ENCODE measurements at regions not wholly inside any gene's neighbourhood (a gene's known extent, or its start where the extent isn't known, plus 50 kb on each side); places are given as distances from the start of the nearest gene placed in this dataset.

- no peak overlapping the region for H3K4me3 ChIP-seq (ENCODE audit: control insufficient read depth, low read depth, low read length)
- DNase-seq (ENCODE audit: low read depth) = no peak
- TF ChIP-seq, protein P1, sequence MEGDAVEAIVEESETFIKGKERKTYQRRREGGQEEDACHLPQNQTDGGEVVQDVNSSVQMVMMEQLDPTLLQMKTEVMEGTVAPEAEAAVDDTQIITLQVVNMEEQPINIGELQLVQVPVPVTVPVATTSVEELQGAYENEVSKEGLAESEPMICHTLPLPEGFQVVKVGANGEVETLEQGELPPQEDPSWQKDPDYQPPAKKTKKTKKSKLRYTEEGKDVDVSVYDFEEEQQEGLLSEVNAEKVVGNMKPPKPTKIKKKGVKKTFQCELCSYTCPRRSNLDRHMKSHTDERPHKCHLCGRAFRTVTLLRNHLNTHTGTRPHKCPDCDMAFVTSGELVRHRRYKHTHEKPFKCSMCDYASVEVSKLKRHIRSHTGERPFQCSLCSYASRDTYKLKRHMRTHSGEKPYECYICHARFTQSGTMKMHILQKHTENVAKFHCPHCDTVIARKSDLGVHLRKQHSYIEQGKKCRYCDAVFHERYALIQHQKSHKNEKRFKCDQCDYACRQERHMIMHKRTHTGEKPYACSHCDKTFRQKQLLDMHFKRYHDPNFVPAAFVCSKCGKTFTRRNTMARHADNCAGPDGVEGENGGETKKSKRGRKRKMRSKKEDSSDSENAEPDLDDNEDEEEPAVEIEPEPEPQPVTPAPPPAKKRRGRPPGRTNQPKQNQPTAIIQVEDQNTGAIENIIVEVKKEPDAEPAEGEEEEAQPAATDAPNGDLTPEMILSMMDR (IDR thresholded peaks at IDR 0.05; ENCODE audit: control insufficient read depth, insufficient read depth, low read depth, low read length, missing control alignments) = no peak
These were observed 513.2 kb upstream of the MAN1A1 start for GRCh38 chr6:119862719-119863118.

DNA sequence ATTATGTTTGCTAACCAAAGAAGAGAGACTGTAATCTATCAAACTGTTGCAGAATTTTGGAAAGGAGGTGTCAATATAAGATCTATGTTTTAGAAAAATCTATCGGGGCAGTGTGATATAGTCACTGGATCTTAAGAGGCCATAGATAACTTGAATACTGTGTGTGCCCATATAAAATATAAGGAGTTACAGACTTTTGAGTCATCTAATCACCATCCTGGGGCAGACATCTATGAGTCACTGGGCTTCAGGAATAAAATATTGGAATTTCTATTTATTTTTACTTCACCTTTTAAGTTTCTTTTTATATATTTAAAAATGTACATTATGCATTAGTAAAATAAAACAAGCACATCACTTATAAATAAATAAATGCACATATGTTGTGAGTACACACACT, 509.3 kb upstream of the MAN1A1 start:
- TF ChIP-seq, protein P1 (IDR thresholded peaks at IDR 0.05; ENCODE audit: control insufficient read depth, insufficient read depth, low read depth, low read length, missing control alignments) = no peak
- H3K4me3 ChIP-seq (ENCODE audit: control insufficient read depth, low read depth, low read length) = no peak overlapping the region
- peak; percentile 7 for DNase-seq (ENCODE audit: low read depth)

DNA sequence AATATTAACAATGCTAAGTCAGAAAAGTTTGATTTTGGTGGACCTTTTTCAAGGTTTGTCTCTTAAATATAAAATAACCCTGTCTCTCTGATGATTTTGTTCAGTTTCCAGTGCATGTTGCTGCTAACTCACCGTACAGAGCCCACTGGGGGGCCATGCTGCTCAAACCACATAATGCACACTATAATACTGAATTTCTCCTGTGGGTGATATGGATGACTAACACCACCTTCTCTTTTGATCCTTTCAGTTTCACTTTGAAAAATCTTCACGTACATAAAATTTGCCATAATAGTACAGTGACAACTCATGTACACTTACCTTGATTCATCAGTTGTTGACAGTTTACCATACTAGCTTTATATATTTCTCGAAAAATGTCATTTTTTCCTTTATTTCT, 506.6 kb upstream of the MAN1A1 start:
- TF ChIP-seq, protein P1 (IDR thresholded peaks at IDR 0.05; ENCODE audit: control insufficient read depth, insufficient read depth, low read depth, low read length, missing control alignments) = no peak
- H3K4me3 ChIP-seq (ENCODE audit: control insufficient read depth, low read depth, low read length) = no peak overlapping the region
- DNase-seq (ENCODE audit: low read depth) = no peak

DNA sequence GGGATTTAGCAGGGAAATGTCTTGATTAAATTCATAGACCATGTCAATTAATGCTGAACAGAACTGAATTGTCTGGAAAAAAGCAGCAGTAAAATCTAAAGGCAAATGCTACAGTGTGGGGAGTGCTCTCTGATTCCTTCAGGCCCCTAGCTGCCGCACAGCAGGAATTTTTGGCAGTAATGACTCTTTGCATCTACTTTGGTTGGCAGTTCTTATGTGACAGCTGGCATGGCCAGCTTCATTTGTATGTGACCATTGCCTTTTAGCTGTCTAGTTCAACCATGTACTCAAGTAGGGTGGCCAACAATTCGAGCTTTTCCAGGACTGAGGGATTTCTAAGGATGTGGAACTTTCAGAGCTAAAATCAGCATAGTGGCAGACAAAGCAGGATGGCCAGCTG, 499.1 kb upstream of the MAN1A1 start:
- DNase-seq (ENCODE audit: low read depth) = no peak
- no peak overlapping the region for H3K4me3 ChIP-seq (ENCODE audit: control insufficient read depth, low read depth, low read length)
- TF ChIP-seq, protein P1 (IDR thresholded peaks at IDR 0.05; ENCODE audit: control insufficient read depth, insufficient read depth, low read depth, low read length, missing control alignments) = no peak

DNA sequence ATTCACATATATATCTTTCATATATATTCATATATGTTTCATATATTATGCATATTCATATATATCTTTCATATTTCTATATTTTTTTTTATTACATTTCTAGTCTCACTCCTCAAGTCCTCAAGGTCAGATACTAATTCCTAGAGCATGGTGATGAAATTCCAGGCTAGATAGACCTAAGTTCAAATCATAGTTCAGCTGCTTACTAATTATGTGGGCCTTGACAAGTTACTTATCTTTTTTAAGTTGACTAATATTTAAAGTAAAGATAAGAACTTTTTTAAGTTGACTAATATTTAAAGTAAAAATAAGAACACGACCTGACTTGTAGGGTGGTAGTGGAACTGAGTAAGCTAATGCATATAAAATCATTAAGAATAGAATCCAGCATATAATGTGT, 495.6 kb upstream of the MAN1A1 start:
- TF ChIP-seq, protein P1 (IDR thresholded peaks at IDR 0.05; ENCODE audit: control insufficient read depth, insufficient read depth, low read depth, low read length, missing control alignments) = no peak
- H3K4me3 ChIP-seq (ENCODE audit: control insufficient read depth, low read depth, low read length) = no peak overlapping the region
- no peak for DNase-seq (ENCODE audit: low read depth)

DNA sequence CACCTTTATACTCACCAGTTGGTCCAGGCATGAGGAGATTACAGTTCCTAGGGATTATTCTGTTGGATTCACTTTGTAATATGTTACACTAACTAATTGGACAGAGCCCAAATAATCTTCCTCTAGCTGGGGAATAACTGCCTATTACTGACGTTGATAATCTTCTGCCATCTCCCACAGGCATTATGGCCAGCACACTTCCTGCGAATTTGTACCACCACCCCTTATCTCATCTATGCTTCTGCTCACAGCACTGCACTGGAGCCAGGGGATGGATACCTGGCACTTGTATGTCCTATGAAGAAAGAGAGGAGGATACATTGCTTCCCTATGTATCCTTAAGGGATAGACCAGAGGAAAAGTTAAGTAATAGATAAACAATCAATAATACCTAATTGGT, 494.8 kb upstream of the MAN1A1 start:
- no peak for DNase-seq (ENCODE audit: low read depth)
- TF ChIP-seq, protein P1 (IDR thresholded peaks at IDR 0.05; ENCODE audit: control insufficient read depth, insufficient read depth, low read depth, low read length, missing control alignments) = no peak
- no peak overlapping the region for H3K4me3 ChIP-seq (ENCODE audit: control insufficient read depth, low read depth, low read length)

DNA sequence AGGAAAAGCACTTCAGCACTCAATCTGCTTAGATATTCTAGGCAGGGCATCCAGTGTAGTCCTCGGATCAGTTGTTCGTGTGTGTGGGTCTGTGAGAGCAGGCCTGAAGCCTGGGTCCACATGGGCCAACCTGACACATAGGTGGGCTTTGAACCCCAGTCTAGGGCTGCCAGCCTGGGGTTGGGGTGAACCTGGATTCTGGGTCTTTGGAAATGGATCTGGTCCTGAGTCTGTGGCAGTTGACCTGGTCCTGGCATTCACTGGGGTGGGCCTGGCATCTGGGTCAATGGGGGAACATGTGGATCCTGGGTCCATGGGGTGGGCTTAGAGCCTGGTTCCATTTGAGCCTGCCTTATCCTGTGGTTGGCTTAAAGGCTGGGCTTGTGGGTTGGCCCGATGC, 492.6 kb upstream of the MAN1A1 start:
- no peak overlapping the region for H3K4me3 ChIP-seq (ENCODE audit: control insufficient read depth, low read depth, low read length)
- DNase-seq (ENCODE audit: low read depth) = no peak
- TF ChIP-seq, protein P1 (IDR thresholded peaks at IDR 0.05; ENCODE audit: control insufficient read depth, insufficient read depth, low read depth, low read length, missing control alignments) = no peak
